H9 (cell line): ENCODE measurements at regions not wholly inside any gene's neighbourhood (a gene's known extent, or its start where the extent isn't known, plus 50 kb on each side); places are given as distances from the start of the nearest gene placed in this dataset.

Experiments
- DNase-seq: peaks from one replicate; pipeline ENCODE4 v3.0.0-alpha.2; 2017
- H2AFZ ChIP-seq: one replicate; pipeline ENCODE4 v1.6.1; 2013; ENCODE audit warnings: mild to moderate bottlenecking, low read length, control low read depth, moderate library complexity
- H2AK5ac ChIP-seq: 2 replicates; pipeline ENCODE4 v1.6.1; 2013; ENCODE audit warnings: low read length, control low read depth, mixed read lengths; ENCODE audit not compliant: insufficient read length
- H2BK120ac ChIP-seq: one replicate; pipeline ENCODE4 v1.6.1; 2013; ENCODE audit warnings: low read depth, mild to moderate bottlenecking, low read length, control low read depth, inconsistent platforms; ENCODE audit not compliant: poor library complexity, severe bottlenecking
- H2BK12ac ChIP-seq: 2 replicates; pipeline ENCODE4 v1.6.1; 2013; ENCODE audit warnings: low read length, control low read depth, mixed read lengths, low read depth; ENCODE audit not compliant: insufficient read length
- H2BK15ac ChIP-seq: 2 replicates; pipeline ENCODE4 v1.6.1; 2013; ENCODE audit warnings: low read depth, low read length, control low read depth
- H2BK20ac ChIP-seq: one replicate; pipeline ENCODE4 v1.6.1; 2013; ENCODE audit warnings: low read depth, mild to moderate bottlenecking, low read length, control low read depth, inconsistent platforms; ENCODE audit not compliant: poor library complexity, severe bottlenecking
- H2BK5ac ChIP-seq: 2 replicates; pipeline ENCODE4 v1.6.1; 2013; ENCODE audit warnings: low read length, control low read depth, mixed read lengths; ENCODE audit not compliant: insufficient read length
- H3K14ac ChIP-seq: 2 replicates; pipeline ENCODE4 v1.6.1; 2013; ENCODE audit warnings: low read length, control low read depth; ENCODE audit not compliant: insufficient read depth
- H3K18ac ChIP-seq: 2 replicates; pipeline ENCODE4 v1.6.1; 2013; ENCODE audit warnings: low read depth, mild to moderate bottlenecking, mixed read lengths, low read length, control low read depth; ENCODE audit not compliant: insufficient read length
- H3K23ac ChIP-seq: 2 replicates; pipeline ENCODE4 v1.6.1; 2013; ENCODE audit warnings: low read length, control low read depth, mixed read lengths, low read depth; ENCODE audit not compliant: insufficient read length
- H3K23me2 ChIP-seq: 2 replicates; pipeline ENCODE4 v1.6.1; 2013; ENCODE audit warnings: low read depth, mild to moderate bottlenecking, mixed read lengths, low read length, control low read depth; ENCODE audit not compliant: insufficient read length, poor library complexity, severe bottlenecking
- H3K27ac ChIP-seq: 2 replicates; pipeline ENCODE4 v1.5.1; 2013; ENCODE audit warnings: low read length, control low read depth, mixed read lengths, low read depth; ENCODE audit not compliant: insufficient read length
- H3K27me3 ChIP-seq: 2 replicates; pipeline ENCODE4 v1.6.1; 2013; ENCODE audit warnings: low read length, control low read depth, inconsistent platforms; ENCODE audit not compliant: insufficient read depth
- H3K4ac ChIP-seq: 2 replicates; pipeline ENCODE4 v1.6.1; 2013; ENCODE audit warnings: low read depth, mild to moderate bottlenecking, control low read depth, inconsistent platforms, low read length, moderate library complexity
- H3K4me1 ChIP-seq: 2 replicates; pipeline ENCODE4 v1.6.1; 2013; ENCODE audit warnings: low read length, control low read depth, inconsistent platforms; ENCODE audit not compliant: insufficient read depth
- H3K4me2 ChIP-seq: 2 replicates; pipeline ENCODE4 v1.6.1; 2013; ENCODE audit warnings: low read length, control low read depth, mixed read lengths; ENCODE audit not compliant: insufficient read length, insufficient read depth
- H3K56ac ChIP-seq: 2 replicates; pipeline ENCODE4 v1.6.1; 2013; ENCODE audit warnings: low read depth, mild to moderate bottlenecking, mixed read lengths, low read length, control low read depth; ENCODE audit not compliant: insufficient read length
- H3K79me1 ChIP-seq: 2 replicates; pipeline ENCODE4 v1.6.1; 2013; ENCODE audit warnings: low read depth, mild to moderate bottlenecking, moderate library complexity, low read length, control low read depth, inconsistent platforms; ENCODE audit not compliant: insufficient read depth, poor library complexity, severe bottlenecking
- H3K79me2 ChIP-seq: 2 replicates; pipeline ENCODE4 v1.6.1; 2013; ENCODE audit warnings: low read length, control low read depth, inconsistent platforms; ENCODE audit not compliant: insufficient read depth
- H3K9ac ChIP-seq: 2 replicates; pipeline ENCODE4 v1.6.1; 2013; ENCODE audit warnings: low read length, control low read depth, mixed read lengths; ENCODE audit not compliant: insufficient read length; ENCODE audit errors: extremely low read depth
- H3K9me3 ChIP-seq: one replicate; pipeline ENCODE4 v1.6.1; 2013; ENCODE audit warnings: low read depth, low read length, inconsistent platforms; ENCODE audit not compliant: control insufficient read depth
- H3T11ph ChIP-seq: one replicate; pipeline ENCODE4 v1.6.1; 2013; ENCODE audit warnings: mild to moderate bottlenecking, low read length, control low read depth, inconsistent platforms
- H4K20me1 ChIP-seq: one replicate; pipeline ENCODE4 v1.6.1; 2013; ENCODE audit not compliant: control insufficient read depth, insufficient read length, insufficient read depth
- H4K5ac ChIP-seq: 2 replicates; pipeline ENCODE4 v1.6.1; 2013; ENCODE audit warnings: low read depth, mild to moderate bottlenecking, mixed read lengths, low read length, control low read depth; ENCODE audit not compliant: insufficient read length
- H4K8ac ChIP-seq: replicated peaks from 2 replicates; pipeline ENCODE4 v1.6.1; 2013; ENCODE audit warnings: low read length, control low read depth, mixed read lengths, low read depth; ENCODE audit not compliant: insufficient read length
- H4K91ac ChIP-seq: 2 replicates; pipeline ENCODE4 v1.6.1; 2013; ENCODE audit warnings: low read depth, mild to moderate bottlenecking, moderate library complexity, mixed read lengths, low read length, control low read depth; ENCODE audit not compliant: insufficient read length
- H3K27ac Mint-ChIP-seq, 3 experiments: 2 replicates in 2 of 3; 3 replicates in 1 of 3; pipeline ENCODE4 v1.8.0; 2020 to 2021; ENCODE audit warnings: mixed read lengths in 3 of 3, mild to moderate bottlenecking in 1 of 3, moderate library complexity in 1 of 3
- H3K27me3 Mint-ChIP-seq: 2 replicates; pipeline ENCODE4 v1.8.0; 2021; ENCODE audit warnings: low read depth, mild to moderate bottlenecking, moderate library complexity, mixed read lengths
- H3K36me3 Mint-ChIP-seq, 3 experiments: 2 replicates in 2 of 3; 3 replicates in 1 of 3; pipeline ENCODE4 v1.8.0; 2020 to 2021; ENCODE audit warnings: low read depth in 3 of 3, mixed read lengths in 3 of 3; ENCODE audit not compliant: insufficient read depth in 1 of 3
- H3K4me1 Mint-ChIP-seq, 2 experiments: 2 replicates each; pipeline ENCODE4 v1.8.0; 2020; ENCODE audit warnings: mixed read lengths in 2 of 2
- H3K4me3 Mint-ChIP-seq, 2 experiments: 2 replicates in 1 of 2; 3 replicates in 1 of 2; pipeline ENCODE4 v1.8.0; 2020 to 2021; ENCODE audit warnings: mild to moderate bottlenecking in 2 of 2, mixed read lengths in 2 of 2, moderate library complexity in 1 of 2
- H3K9me3 Mint-ChIP-seq, 2 experiments: 2 replicates in 1 of 2; 3 replicates in 1 of 2; pipeline ENCODE4 v1.8.0; 2020; ENCODE audit warnings: mild to moderate bottlenecking in 2 of 2, mixed read lengths in 2 of 2, moderate library complexity in 1 of 2
- WGBS: extraction: QIAGEN DNeasy Blood & Tissue Kit; methylation state at CpG from one replicate; pipeline ENCODE4 v1.1.7; 2013; ENCODE audit warnings: missing lambda C conversion rate, low lambda C conversion rate, mixed read lengths; ENCODE audit not compliant: insufficient read length; ENCODE audit errors: extremely low coverage; 5-methylcytosine and 5-hydroxymethylcytosine counted together
- TF ChIP-seq, protein P1 (sequence below): fragments of 200-600 bp; sonication (generic); conservative IDR thresholded peaks from 3 replicates; pipeline ENCODE4 v1.8.0; 2021; ENCODE audit warnings: antibody characterized with exemption, mild to moderate bottlenecking

DNA sequence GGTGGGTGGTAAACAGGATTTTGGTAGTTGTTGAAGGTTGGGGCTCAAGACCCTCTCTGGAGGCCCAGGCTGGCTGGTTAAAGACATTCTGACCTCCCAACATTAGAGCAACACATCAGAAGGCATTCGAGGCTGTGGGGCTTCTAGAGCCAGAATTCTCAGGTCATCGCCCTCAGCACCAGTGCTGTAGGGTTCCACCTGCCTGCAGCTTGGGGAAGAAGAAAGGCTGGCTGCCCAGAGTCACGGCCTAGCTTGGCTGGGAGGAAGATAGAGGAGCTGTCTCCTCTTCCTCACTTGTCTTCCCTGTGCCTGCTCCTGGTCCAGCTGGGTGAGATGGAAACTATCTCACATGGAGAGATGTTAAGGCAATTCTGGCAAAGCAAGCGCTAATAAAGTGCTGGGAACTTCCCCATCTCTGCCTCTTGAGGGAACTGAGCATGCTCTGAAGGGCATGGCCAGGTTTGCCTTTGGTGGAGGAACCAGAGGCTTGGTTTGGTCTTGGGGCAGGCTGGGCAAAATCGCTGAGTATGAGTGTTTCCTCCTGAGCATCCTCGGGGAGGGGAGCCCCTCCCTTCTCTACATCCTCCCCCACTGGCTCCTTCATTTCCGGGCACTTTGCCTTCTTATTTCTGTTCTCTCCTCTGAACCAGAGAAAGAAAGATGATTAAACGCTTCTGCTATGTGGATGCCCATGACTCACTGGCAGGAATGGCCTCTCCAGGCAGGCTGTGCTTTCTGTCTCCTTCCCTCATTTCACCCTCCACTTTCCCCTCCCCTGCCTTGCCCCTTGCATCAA, 509.0 kb upstream of the PODXL start:
- Histone ChIP-seq H2AFZ (no peak overlapping the region), H3K23me2 (no peaks in the 10 kb centered on the region), H4K91ac (no peak overlapping the region), H3K27ac (no peak overlapping the region), H3K9me3 (no peaks in the 10 kb centered on the region), H3K4me2 (no peak overlapping the region), H4K20me1 (no peaks in the 10 kb centered on the region), H2AK5ac (no peak overlapping the region), H3K9ac (no peak overlapping the region), H4K8ac (no peak overlapping the region), H2BK120ac (no peak overlapping the region), H4K5ac (no peak overlapping the region), H3K79me2 (no peaks in the 10 kb centered on the region), H3K23ac (no peak overlapping the region), H3K56ac (no peak overlapping the region), H3K79me1 (no peaks in the 10 kb centered on the region), H3K14ac (no peak overlapping the region; the same call in 1 of the 2 replicates), H3K4ac (no peak overlapping the region), H2BK20ac (no peak overlapping the region), H3T11ph (no peak overlapping the region), H3K4me1 (no peaks in the 10 kb centered on the region), H2BK15ac (no peak overlapping the region), H3K18ac (no peak overlapping the region), H3K27me3 (no peaks in the 10 kb centered on the region), H2BK12ac (no peak overlapping the region), H2BK5ac (no peak overlapping the region)
- no CpG with 5 or more reads among the region's 8 CpGs for WGBS
- Mint-ChIP-seq H3K4me3 (no peak overlapping the region), H3K36me3 (no peaks in the 10 kb centered on the region), H3K4me1 (peaks cover 15 to 16% of the 10 kb centered on the region in 2 experiments; a peak in 3 of 4 replicates), H3K9me3 (no peaks in the 10 kb centered on the region), H3K27ac (peak overlapping the region in 1 of 3 experiments; percentile 20; a peak in 1 of 7 replicates), H3K27me3 (peaks cover 6% of the 10 kb centered on the region)
- TF ChIP-seq, protein P1, sequence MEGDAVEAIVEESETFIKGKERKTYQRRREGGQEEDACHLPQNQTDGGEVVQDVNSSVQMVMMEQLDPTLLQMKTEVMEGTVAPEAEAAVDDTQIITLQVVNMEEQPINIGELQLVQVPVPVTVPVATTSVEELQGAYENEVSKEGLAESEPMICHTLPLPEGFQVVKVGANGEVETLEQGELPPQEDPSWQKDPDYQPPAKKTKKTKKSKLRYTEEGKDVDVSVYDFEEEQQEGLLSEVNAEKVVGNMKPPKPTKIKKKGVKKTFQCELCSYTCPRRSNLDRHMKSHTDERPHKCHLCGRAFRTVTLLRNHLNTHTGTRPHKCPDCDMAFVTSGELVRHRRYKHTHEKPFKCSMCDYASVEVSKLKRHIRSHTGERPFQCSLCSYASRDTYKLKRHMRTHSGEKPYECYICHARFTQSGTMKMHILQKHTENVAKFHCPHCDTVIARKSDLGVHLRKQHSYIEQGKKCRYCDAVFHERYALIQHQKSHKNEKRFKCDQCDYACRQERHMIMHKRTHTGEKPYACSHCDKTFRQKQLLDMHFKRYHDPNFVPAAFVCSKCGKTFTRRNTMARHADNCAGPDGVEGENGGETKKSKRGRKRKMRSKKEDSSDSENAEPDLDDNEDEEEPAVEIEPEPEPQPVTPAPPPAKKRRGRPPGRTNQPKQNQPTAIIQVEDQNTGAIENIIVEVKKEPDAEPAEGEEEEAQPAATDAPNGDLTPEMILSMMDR, result no peak
- DNase-seq, result no peak
